ENCODE measurements at regions not wholly inside any gene's neighbourhood (a gene's known extent, or its start where the extent isn't known, plus 50 kb on each side); places are given as distances from the start of the nearest gene placed in this dataset.

- intact Hi-C loops (cut with DNase I): no loop called here
- WGBS, 3 donors: 78 to 86% (median 84%) methylated on average over 5 of the region's 5 CpGs
- H3K4me3 ChIP-seq: no peak overlapping the region
- H3K9me3 ChIP-seq: no peaks in the 10 kb centered on the region
- H3K4me1 ChIP-seq (ENCODE audit: insufficient read depth): no peaks in the 10 kb centered on the region
- H3K27ac ChIP-seq: no peak overlapping the region
- TF ChIP-seq POLR2A (IDR thresholded peaks at IDR 0.05) (no peak), CTCF (IDR thresholded peaks at IDR 0.05) (no peak), EP300 (IDR thresholded peaks at IDR 0.05) (no peak)
- DNase-seq: no peak
- no peaks in the 10 kb centered on the region for H3K27me3 ChIP-seq
- H3K36me3 ChIP-seq: no peaks in the 10 kb centered on the region
Measured at GRCh38 chr7:45408409-45408737, 165.8 kb upstream of the ADCY1 start.

GRCh38 chr7:45410893-45411292 is 163.3 kb upstream of the ADCY1 start:
- intact Hi-C loops (cut with DNase I): no loop called here
- WGBS, 3 donors: 62 to 68% (median 64%) methylated on average over 2 of the region's 2 CpGs
- H3K4me1 ChIP-seq (ENCODE audit: insufficient read depth): no peaks in the 10 kb centered on the region
- no peak overlapping the region for H3K4me3 ChIP-seq
- no peaks in the 10 kb centered on the region for H3K36me3 ChIP-seq
- TF ChIP-seq CTCF (IDR thresholded peaks at IDR 0.05) (no peak), EP300 (IDR thresholded peaks at IDR 0.05) (no peak), POLR2A (IDR thresholded peaks at IDR 0.05) (no peak)
- no peaks in the 10 kb centered on the region for H3K27me3 ChIP-seq
- no peak for DNase-seq
- H3K27ac ChIP-seq: no peak overlapping the region
- no peaks in the 10 kb centered on the region for H3K9me3 ChIP-seq

GRCh38 chr7:45413419-45413818 is 160.7 kb upstream of the ADCY1 start:
- no peak for DNase-seq
- TF ChIP-seq EP300 (IDR thresholded peaks at IDR 0.05): no peak
- TF ChIP-seq POLR2A (IDR thresholded peaks at IDR 0.05): no peak
- TF ChIP-seq CTCF (IDR thresholded peaks at IDR 0.05): no peak
- H3K4me1 ChIP-seq (ENCODE audit: insufficient read depth): no peaks in the 10 kb centered on the region
- 56 to 92% (median 82%) methylated on average over 3 of the region's 3 CpGs for WGBS, 3 donors
- no peak overlapping the region for H3K4me3 ChIP-seq
- intact Hi-C loops (cut with DNase I): no loop called here
- H3K27ac ChIP-seq: no peak overlapping the region
- H3K9me3 ChIP-seq: no peaks in the 10 kb centered on the region
- no peaks in the 10 kb centered on the region for H3K27me3 ChIP-seq
- no peaks in the 10 kb centered on the region for H3K36me3 ChIP-seq

GRCh38 chr7:45414226-45414625 is 159.9 kb upstream of the ADCY1 start:
- H3K27ac ChIP-seq: no peak overlapping the region
- no peak for TF ChIP-seq CTCF (IDR thresholded peaks at IDR 0.05)
- TF ChIP-seq EP300 (IDR thresholded peaks at IDR 0.05): no peak
- TF ChIP-seq POLR2A (IDR thresholded peaks at IDR 0.05): no peak
- H3K27me3 ChIP-seq: no peaks in the 10 kb centered on the region
- no peak overlapping the region for H3K4me3 ChIP-seq
- intact Hi-C loops (cut with DNase I): no loop called here
- no peaks in the 10 kb centered on the region for H3K4me1 ChIP-seq (ENCODE audit: insufficient read depth)
- H3K9me3 ChIP-seq: no peaks in the 10 kb centered on the region
- H3K36me3 ChIP-seq: no peaks in the 10 kb centered on the region
- 87% methylated on average over 4 of the region's 4 CpGs for WGBS, 3 donors
- no peak for DNase-seq

- Histone ChIP-seq H3K36me3 (no peaks in the 10 kb centered on the region), H3K27me3 (no peaks in the 10 kb centered on the region), H3K27ac (no peak overlapping the region), H3K4me3 (no peak overlapping the region), H3K9me3 (no peaks in the 10 kb centered on the region), H3K4me1 (ENCODE audit: insufficient read depth) (no peaks in the 10 kb centered on the region)
- intact Hi-C loops (cut with DNase I): no loop called here
- 70 to 88% (median 79%) methylated on average over 2 of the region's 2 CpGs for WGBS, 3 donors
- TF ChIP-seq CTCF (IDR thresholded peaks at IDR 0.05) (no peak), POLR2A (IDR thresholded peaks at IDR 0.05) (no peak), EP300 (IDR thresholded peaks at IDR 0.05) (no peak)
- no peak for DNase-seq
Measured at GRCh38 chr7:45415265-45415664, 158.9 kb upstream of the ADCY1 start.

Data from ovary (tissue), 7 donors.